GM19240 (cell line): ENCODE measurements at regions not wholly inside any gene's neighbourhood (a gene's known extent, or its start where the extent isn't known, plus 50 kb on each side); places are given as distances from the start of the nearest gene placed in this dataset.

ENCODE experiments used
- DNase-seq: peaks from one replicate; pipeline ENCODE4 v3.0.0; 2011; ENCODE audit warnings: low spot score; ENCODE audit not compliant: insufficient read length

DNA sequence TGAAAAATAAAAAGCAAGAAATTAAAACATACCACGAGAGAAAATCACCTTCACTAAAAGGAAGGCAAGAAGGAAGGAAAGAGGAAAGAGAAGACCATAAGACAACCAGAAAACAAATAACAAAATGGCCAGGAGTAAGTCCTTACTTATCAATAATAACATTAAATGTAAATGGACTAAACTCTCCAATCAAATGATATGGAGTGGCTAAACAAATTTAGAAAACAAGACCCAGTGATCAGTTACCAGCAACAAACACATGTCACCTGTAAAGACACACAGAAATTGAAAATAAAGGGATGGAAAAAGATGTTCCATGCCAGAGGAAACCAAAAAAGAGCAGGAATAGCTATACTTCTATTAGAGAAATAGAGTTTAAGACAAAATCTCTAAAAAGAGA, 85.0 kb upstream of the SLC38A4 start:
- DNase-seq, result no peak

DNA sequence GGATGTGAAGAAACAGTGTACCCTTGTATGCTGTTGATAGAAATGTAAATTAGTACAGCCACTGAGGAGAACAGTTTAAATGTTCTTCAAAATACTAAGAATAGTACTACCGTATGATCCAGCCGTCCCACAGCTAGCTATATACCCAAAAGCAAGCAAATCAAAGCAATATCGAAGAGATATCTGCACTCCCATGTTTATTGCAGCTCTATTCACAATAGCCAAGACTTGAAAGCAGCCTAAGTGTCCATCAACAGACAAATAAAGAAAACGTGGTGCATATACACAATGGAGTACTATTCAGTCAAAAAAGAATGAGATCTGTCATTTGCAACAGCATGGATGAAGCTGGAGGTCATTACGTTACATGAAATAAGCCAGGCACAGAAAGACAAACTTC, 88.5 kb upstream of the SLC38A4 start:
- no peak for DNase-seq

DNA sequence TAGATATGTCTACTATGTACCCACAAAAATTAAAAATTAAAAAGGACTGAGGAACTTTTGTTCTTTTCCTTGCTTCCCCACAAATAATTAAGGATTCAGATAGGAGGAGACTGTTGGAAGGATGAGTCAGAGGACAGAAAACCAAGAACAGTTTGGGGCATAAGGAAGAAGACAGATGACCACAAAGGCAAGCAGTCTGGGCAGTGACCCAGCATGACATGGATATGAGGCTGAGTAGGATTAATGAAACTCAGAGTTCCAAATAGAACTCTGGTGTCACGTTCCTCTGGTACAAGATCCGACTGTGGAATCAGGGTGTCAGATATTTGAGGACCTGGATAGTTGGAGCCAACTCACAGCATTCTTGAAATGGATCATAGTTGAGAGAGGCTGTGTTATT, 89.3 kb upstream of the SLC38A4 start:
- DNase-seq, result no peak

DNA sequence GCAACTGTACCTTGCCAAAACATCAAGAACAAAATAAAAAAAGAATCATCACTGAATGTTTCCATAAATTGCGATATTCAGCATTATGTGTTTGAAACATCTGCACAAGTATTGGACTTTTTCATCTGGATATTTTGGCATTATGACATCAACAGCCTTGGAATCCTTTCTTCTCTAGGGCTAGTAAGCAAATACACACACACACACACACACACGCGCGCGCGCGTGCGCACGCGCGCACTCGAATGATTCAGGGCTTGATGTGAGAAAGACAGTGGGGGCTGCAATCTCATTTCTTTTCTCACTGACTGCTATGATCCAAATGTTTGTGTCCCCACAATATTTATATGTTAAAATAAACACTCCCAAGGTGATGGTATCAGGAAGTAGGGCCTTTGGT, 90.0 kb upstream of the SLC38A4 start:
- DNase-seq, result no peak

DNA sequence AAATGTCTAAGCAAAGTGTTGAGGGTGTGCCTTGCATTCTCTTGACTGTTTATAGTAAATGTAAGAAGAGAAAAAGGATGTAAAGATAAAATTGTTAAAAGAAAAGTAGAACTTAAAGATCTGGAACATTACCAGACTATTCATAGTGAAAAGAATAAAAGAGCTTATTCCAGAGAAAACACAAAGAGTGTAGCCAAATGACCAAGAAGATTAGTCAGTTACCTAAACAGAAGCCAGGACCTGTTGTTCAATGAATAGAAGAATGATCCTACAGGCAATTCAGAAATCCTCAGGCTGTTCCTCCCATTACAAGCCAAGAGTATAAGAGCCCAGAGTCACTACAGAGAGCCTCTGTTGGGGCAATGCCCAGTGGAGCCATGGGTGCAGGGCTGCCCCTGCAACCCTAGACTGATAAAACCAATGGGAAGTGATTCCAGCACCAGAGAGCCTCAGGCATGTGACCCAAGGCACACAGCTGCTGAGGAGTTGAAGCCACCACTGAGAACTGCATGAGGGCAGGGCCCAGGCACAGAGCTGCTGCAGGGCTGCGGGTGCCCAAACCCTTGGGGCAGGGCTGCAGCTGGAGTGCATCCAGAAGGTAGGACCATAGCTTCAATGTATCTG, 91.1 kb upstream of the SLC38A4 start:
- DNase-seq, result no peak

DNA sequence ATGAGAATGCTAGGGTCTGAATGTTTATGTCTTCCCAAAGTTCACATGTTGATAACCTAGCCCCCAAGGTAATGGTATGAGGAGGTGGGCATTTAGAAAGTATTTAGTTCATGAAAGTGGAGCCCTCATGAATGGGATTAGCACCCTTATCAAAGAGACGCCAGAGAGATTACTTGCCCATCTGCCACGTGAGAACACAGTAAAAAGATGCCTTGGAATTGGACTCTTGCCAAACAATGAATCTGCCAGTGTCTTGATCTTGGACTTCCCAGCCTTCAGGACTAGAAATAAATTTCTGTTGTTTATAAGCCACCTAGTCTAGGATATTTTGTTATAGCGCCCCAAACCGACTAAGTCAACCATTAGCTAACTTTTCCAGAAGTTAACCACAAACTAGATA, 92.0 kb upstream of the SLC38A4 start:
- no peak for DNase-seq

- no peak for DNase-seq
Measured at GRCh38 chr12:46918631-46919030, 92.8 kb upstream of the SLC38A4 start.

GRCh38 chr12:46919666-46920400, 94.0 kb upstream of the SLC38A4 start:
- DNase-seq, result no peak

DNA sequence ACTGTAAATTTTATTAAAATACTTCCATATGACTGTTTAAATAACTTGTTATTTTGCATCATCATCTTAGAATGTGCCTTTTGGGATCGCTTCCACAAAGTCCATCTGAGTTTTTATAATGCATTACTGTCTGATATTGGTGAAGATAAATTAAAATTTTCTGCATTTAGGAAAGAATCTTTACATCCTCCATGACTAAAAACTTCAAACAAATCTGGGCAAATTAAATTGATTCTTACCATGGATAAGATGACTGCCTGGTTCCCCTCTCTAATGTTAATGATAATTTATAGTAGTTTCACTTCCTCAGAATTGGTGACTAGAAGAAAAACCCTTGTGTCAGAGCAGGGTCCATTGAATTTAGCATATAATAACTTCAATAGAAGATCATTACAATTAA, 94.7 kb upstream of the SLC38A4 start:
- DNase-seq, result peak; percentile 20

DNA sequence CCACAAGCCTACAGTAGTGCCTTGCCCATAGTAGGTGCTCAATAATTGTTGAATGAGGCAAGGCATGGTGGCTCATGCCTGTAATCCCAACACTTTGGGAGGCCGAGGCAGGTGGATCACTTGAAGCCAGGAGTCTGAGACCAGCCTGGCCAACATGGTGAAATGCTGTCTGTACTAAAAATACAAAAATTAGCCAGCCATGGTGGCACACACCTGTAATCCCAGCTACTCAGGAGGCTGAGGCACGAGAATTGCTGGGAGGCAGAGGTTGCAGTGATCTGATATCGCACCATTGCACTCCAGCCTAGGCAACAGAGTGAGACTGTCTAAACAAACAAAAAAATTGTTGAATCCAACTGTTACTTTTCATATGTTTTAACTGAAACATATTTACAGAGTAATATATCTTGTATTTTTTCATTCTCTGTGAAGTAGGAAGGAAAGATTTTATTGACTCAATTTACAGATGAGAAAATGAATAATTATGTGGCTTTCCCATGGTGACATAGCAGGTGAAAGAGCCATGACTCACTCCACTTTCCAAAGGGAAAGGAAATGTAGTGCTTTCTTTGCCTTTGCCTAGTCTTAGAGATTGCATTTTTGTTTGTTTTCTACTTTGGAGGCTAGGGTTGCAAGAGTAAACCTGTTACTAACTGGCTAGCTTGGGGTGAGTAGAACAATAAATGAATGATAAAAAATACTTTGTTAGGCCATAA, 95.4 kb upstream of the SLC38A4 start:
- no peak for DNase-seq

DNA sequence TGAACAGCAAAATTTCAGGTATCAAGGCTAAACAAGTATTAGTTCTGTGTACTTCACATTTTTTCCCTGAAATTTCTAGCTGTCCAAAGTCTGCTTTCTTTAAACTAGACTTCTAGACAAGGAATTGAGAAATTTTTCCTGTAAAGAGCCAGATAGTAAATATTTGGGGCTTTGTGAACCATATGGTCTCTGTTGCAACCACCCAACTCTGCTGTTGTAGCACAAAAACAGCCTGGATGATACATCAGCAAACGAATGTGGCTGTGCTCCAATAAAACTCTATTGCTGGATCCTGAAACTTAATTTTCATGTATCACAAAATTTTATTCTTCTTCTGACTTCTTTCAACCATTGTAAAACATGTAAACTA, 96.0 kb upstream of the SLC38A4 start:
- no peak for DNase-seq

DNA sequence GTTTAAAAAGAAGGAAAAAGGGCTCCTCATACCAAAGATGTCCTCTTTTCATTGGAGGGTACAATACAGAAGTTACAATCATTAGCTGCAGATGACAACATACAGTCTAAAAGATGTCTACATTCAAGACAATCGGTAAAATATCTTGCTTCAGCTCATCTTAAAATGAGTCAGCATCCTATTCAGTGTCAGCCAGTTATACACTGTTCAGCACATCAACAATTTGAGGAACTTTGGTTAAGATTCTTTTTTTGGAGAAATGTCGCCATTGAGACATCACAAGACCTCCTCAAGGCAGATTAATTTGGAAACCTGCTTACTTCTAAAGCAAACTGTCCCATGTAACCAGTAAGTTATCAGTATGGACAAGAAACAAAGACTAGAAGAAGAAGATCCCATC, 100.7 kb upstream of the SLC38A4 start:
- no peak for DNase-seq

DNA sequence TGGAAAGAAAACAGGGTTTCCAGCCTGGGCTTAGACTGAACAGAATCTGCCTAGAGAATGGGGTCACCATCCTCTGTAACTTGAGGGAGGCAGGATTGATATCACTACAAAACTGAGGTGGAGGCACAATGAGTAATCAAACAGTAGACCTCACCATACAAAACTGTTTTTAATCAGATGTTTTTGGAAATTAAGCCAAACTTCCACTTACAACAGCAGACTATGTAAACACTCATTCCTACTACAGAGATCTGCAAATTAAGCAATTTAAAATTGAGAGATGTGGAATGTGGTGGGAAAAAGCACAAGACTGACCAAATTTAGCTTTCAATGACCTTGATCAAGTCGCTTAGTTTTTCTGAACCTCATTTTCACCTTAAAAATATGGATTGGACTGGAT, 104.3 kb upstream of the SLC38A4 start:
- DNase-seq, result no peak

DNA sequence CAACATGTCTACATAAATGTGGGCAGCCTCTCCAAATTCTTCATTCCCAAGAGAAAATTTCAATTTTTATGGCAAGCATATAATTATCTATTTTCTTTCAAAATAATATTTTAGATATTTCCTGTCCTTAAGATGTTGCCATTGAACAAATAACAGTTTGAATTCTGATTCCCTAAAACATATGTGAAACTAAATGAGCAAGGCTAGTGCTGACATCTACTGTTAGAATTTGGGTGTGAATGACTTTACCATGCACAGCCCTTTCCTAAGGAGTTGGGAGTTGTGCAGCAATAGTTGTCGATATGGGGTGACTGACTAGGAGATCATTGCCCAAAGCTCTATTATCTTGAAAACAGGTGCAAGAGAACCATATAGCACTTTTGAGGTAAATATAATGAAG, 108.2 kb upstream of the SLC38A4 start:
- DNase-seq, result no peak

- DNase-seq, result no peak
Measured at GRCh38 chr12:46934374-46935111, 108.7 kb upstream of the SLC38A4 start.

- no peak for DNase-seq
Measured at GRCh38 chr12:46935271-46935847, 109.6 kb upstream of the SLC38A4 start.

GRCh38 chr12:46936042-46936441, 110.2 kb upstream of the SLC38A4 start:
- DNase-seq, result no peak

DNA sequence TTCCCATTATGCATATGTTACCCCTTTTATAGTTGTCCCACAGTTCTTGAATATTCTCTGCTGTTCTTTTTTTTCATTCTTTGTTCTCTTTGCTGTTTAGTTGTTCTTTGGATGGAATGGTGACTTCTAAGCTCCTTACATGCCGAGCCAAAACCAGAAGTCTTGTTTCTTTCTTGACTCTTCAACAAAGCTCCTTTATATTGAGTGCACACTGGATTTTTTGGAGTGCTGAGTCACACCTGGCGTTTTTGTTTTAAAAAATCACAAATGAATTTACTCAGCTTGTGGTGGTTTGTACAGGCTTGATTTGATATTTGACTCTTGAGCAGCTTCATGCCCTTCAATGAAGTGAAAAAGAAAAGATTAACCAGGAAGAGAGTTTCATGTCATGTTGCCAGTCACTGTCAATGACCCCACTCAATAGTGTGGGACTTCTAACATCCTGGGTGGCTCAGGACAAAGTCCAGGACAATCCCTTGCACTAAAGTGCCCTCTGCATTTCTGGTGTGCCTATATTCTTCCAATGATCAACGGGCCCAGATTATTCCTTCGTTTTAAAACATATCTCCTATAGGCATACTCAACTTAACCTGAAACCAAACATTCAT, 112.4 kb upstream of the SLC38A4 start:
- no peak for DNase-seq

- no peak for DNase-seq
Measured at GRCh38 chr12:46941981-46942380, 116.2 kb upstream of the SLC38A4 start.

DNA sequence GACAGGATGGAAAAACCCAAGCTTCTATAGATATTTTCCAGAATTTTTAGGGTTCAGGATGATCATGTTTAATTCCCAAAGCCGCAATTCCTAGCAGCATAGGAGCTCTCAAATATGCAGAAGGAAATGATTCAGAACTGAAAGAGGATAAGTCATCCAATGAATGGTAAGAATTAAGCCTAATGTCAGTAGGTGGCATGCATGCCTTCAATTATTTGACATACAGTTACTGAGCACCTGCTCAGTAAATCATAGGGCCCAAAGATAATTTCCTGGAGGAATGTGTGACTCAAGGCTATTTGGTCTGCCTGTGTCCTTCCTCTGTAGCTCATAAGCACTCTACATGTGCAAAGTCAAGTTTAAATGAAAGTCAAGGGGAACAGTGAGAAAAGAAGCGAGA, 116.8 kb upstream of the SLC38A4 start:
- no peak for DNase-seq

DNA sequence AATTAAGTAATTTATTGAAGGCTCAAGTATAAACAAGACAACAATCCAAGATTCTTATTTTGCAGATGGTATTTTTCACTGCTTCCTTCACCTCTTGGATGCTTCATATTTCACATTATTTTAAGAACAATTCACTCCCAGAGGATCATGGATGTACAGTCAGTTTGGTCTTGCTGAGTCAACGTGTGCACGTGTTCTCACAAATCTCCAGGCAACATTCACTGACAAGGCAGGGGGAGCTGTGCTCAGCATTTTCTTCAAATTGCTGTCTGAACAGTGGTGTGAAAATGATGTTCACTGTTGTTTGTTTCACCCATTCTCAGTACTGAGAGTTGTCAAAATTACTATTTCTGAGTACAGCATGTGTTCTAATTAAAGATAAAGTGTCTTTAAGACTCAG, 118.3 kb upstream of the SLC38A4 start:
- DNase-seq, result no peak
